SU-DHL-6 (cell line): ENCODE measurements at regions not wholly inside any gene's neighbourhood (a gene's known extent, or its start where the extent isn't known, plus 50 kb on each side); places are given as distances from the start of the nearest gene placed in this dataset.

Experiments used
- H2AFZ ChIP-seq: fragments of 200-600 bp; sonication (generic); 2 replicates; pipeline ENCODE4 v1.6.1; 2014; ENCODE audit warnings: low read depth, mild to moderate bottlenecking, moderate library complexity, mixed read lengths, antibody characterized with exemption, low read length; ENCODE audit not compliant: severe bottlenecking
- H3F3A ChIP-seq: fragments of 200-600 bp; shearing (Covaris generic); 2 replicates; pipeline ENCODE4 v1.6.0; 2016; ENCODE audit warnings: antibody characterized with exemption, mild to moderate bottlenecking; ENCODE audit not compliant: insufficient read depth
- H3K27ac ChIP-seq: fragments of 200-600 bp; sonication (generic); 2 replicates; pipeline ENCODE4 v1.5.1; 2016; ENCODE audit warnings: low read depth, mild to moderate bottlenecking, low read length, moderate library complexity, mixed read lengths
- H3K27me3 ChIP-seq: fragments of 200-600 bp; sonication (generic), shearing (Covaris generic); 2 replicates; pipeline ENCODE4 v1.6.0; 2014; ENCODE audit warnings: mild to moderate bottlenecking, low read length
- H3K36me3 ChIP-seq: fragments of 200-600 bp; sonication (generic); 2 replicates; pipeline ENCODE4 v1.6.1; 2014; ENCODE audit warnings: mild to moderate bottlenecking, low read length, mixed read lengths
- H3K4me2 ChIP-seq: fragments of 300-600, 200-600 bp; shearing (Covaris generic), sonication (generic); 2 replicates; pipeline ENCODE4 v1.6.0; 2014; ENCODE audit warnings: low read length, low read depth, mild to moderate bottlenecking; ENCODE audit not compliant: poor library complexity, severe bottlenecking
- H3K4me3 ChIP-seq: fragments of 200-600 bp; sonication (generic); 2 replicates; pipeline ENCODE4 v1.5.1; 2014; ENCODE audit warnings: antibody characterized with exemption, low read length, mild to moderate bottlenecking, mixed read lengths; ENCODE audit not compliant: insufficient read depth, poor library complexity, severe bottlenecking
- H3K79me2 ChIP-seq: fragments of 200-600 bp; sonication (generic); 2 replicates; pipeline ENCODE4 v1.6.1; 2014; ENCODE audit warnings: mild to moderate bottlenecking, low read length, moderate library complexity; ENCODE audit not compliant: insufficient read depth
- H3K9ac ChIP-seq: fragments of 200-600 bp; sonication (generic); 2 replicates; pipeline ENCODE4 v1.7.0; 2014; ENCODE audit warnings: mild to moderate bottlenecking, low read length
- H3K9me2 ChIP-seq: fragments of 200-600 bp; sonication (generic); replicated peaks from 2 replicates; pipeline ENCODE4 v1.6.1; 2014; ENCODE audit warnings: low read length; ENCODE audit not compliant: insufficient read depth
- H3K9me3 ChIP-seq: fragments of 200-600 bp; sonication (generic); 2 replicates; pipeline ENCODE4 v1.6.1; 2014; ENCODE audit warnings: low read length, mixed read lengths; ENCODE audit not compliant: insufficient read depth
- H4K20me1 ChIP-seq: fragments of 200-600 bp; sonication (generic); 2 replicates; pipeline ENCODE4 v1.6.1; 2014; ENCODE audit warnings: low read depth, mild to moderate bottlenecking, antibody characterized with exemption, low read length, moderate library complexity, mixed read lengths
- EZH2phosphoT487 ChIP-seq: fragments of 200-600 bp; sonication (generic), shearing (Covaris generic); conservative IDR thresholded peaks from 2 replicates; pipeline ENCODE4 v1.6.1; 2018; ENCODE audit warnings: mild to moderate bottlenecking, antibody characterized with exemption, low read length, moderate library complexity, mixed read lengths
- TF ChIP-seq, protein P1 (sequence below): fragments of 200-600 bp; sonication (generic); IDR thresholded peaks from one replicate; pipeline ENCODE4 v1.5.1; 2017; ENCODE audit warnings: antibody characterized with exemption, mild to moderate bottlenecking, low read length, moderate library complexity; ENCODE audit not compliant: insufficient read depth, poor library complexity, severe bottlenecking

DNA sequence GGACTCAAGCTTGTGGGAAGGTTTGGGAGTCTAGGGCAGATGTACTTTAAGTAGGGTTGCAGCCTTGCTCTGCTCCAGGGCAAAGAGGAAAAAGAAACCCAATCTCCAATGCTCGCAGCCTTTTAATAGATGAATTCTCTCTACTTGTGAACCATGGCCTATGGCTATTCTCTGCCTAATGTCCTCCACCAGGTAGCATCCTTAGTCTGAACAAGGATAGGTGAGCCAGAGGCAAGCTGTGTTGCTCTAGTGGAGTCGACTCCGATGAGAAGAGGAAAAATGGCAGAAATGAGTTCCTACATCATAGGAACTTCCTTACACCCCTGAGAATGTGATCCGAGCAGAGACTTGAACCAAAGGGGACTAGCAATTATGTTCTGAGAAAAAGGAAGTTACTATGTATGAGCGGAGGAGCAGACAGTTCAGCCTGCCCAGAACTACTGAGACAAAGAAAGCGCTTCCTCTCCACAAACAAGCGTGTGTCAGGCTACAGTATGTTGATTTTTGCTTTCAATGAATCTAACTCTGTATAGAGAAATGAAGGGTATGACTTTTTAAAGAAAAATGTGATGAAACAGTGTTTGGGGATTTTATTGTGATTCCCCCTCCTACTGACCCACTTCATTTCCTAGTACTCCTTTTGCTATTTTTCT, 153.6 kb upstream of the ARID2 start:
- no peaks in the 10 kb centered on the region for H3K9me3 ChIP-seq
- no peaks in the 10 kb centered on the region for H3K9me2 ChIP-seq
- no peaks in the 10 kb centered on the region for H3K79me2 ChIP-seq
- H4K20me1 ChIP-seq = no peaks in the 10 kb centered on the region
- H3K4me2 ChIP-seq = no peak overlapping the region
- no peak for TF ChIP-seq EZH2phosphoT487
- TF ChIP-seq, protein P1, sequence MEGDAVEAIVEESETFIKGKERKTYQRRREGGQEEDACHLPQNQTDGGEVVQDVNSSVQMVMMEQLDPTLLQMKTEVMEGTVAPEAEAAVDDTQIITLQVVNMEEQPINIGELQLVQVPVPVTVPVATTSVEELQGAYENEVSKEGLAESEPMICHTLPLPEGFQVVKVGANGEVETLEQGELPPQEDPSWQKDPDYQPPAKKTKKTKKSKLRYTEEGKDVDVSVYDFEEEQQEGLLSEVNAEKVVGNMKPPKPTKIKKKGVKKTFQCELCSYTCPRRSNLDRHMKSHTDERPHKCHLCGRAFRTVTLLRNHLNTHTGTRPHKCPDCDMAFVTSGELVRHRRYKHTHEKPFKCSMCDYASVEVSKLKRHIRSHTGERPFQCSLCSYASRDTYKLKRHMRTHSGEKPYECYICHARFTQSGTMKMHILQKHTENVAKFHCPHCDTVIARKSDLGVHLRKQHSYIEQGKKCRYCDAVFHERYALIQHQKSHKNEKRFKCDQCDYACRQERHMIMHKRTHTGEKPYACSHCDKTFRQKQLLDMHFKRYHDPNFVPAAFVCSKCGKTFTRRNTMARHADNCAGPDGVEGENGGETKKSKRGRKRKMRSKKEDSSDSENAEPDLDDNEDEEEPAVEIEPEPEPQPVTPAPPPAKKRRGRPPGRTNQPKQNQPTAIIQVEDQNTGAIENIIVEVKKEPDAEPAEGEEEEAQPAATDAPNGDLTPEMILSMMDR = no peak
- no peak overlapping the region for H3K9ac ChIP-seq
- no peaks in the 10 kb centered on the region for H3K27me3 ChIP-seq
- no peak overlapping the region for H3K4me3 ChIP-seq
- H3F3A ChIP-seq = no peaks in the 10 kb centered on the region
- H3K36me3 ChIP-seq = no peaks in the 10 kb centered on the region
- H3K27ac ChIP-seq = no peak overlapping the region
- no peak overlapping the region for H2AFZ ChIP-seq

DNA sequence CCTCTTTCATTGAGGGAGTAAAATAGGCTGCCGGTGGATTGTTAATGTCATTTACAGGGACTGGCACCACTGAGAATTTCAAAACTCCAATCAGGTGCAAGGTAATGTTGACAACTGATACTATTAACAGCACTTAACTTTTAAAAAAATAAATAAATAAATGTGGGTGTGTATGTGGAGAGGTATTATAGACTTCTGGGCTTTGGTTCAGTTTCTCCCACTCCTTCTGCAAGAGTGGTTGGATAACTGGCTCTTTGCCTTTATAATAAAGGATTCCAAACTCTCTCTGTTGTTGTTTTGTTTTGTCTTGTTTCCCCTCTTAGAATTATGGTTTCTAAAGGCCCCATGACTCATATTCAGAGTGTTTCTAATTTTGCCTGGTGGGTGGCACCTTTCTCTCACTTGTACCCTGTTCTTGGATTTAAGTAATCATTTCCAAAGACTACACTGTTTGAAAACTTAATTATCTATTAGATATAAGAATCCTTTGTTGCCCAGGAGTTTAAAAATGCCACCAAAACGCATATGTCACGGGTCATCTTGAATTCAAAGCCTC, 151.6 kb upstream of the ARID2 start:
- Histone ChIP-seq H3K9me2 (no peaks in the 10 kb centered on the region), H2AFZ (no peak overlapping the region), H3K4me2 (no peak overlapping the region), H3K79me2 (no peaks in the 10 kb centered on the region), H3K27me3 (no peaks in the 10 kb centered on the region), H3K27ac (no peak overlapping the region), H3K9me3 (no peaks in the 10 kb centered on the region), H3K36me3 (no peaks in the 10 kb centered on the region), H3K4me3 (no peak overlapping the region), H3F3A (no peaks in the 10 kb centered on the region), H3K9ac (no peak overlapping the region), H4K20me1 (no peaks in the 10 kb centered on the region)
- TF ChIP-seq, protein P1 = no peak
- no peak for TF ChIP-seq EZH2phosphoT487

DNA sequence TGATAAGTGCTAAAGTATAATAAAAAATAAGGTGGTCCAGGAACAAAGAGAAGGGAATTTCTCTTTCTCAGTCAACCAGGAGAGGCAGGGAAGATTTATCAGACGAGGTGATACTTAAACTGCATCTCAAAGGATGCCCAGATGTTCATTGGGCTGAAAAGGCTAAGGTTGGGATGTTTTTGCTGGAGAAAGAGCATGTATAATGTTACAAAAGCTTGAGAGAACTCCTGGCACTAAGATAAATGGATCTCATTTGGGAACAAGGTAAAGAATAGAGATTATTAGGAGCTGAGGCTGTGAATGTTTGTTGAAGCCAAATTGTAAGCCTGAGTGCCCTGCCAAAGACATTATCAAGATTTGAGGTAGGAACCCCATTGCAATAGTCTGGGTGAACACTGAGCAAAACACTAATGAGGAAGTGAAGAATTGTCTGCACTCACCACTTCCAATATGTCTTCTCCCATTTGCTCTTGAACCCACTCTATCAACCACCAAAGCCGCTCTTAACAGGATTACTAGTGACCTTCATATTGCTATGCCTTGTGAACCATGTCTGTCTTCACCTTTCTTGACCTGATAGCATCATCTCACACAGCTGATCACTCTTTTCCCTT, 149.0 kb upstream of the ARID2 start:
- Histone ChIP-seq H3K9me2 (no peaks in the 10 kb centered on the region), H3K27me3 (no peaks in the 10 kb centered on the region), H3K79me2 (no peaks in the 10 kb centered on the region), H3K4me3 (no peak overlapping the region), H3K27ac (no peak overlapping the region), H3K36me3 (no peaks in the 10 kb centered on the region), H3K9ac (no peak overlapping the region), H3K4me2 (no peak overlapping the region), H2AFZ (no peak overlapping the region), H4K20me1 (no peaks in the 10 kb centered on the region), H3K9me3 (no peaks in the 10 kb centered on the region), H3F3A (no peaks in the 10 kb centered on the region)
- no peak for TF ChIP-seq EZH2phosphoT487
- TF ChIP-seq, protein P1 = no peak
